H9 (cell line): ENCODE measurements at regions not wholly inside any gene's neighbourhood (a gene's known extent, or its start where the extent isn't known, plus 50 kb on each side); places are given as distances from the start of the nearest gene placed in this dataset.

Experiments
- DNase-seq: peaks from one replicate; pipeline ENCODE4 v3.0.0-alpha.2; 2017
- H2AFZ ChIP-seq: one replicate; pipeline ENCODE4 v1.6.1; 2013; ENCODE audit warnings: mild to moderate bottlenecking, low read length, control low read depth, moderate library complexity
- H2AK5ac ChIP-seq: 2 replicates; pipeline ENCODE4 v1.6.1; 2013; ENCODE audit warnings: low read length, control low read depth, mixed read lengths; ENCODE audit not compliant: insufficient read length
- H2BK120ac ChIP-seq: one replicate; pipeline ENCODE4 v1.6.1; 2013; ENCODE audit warnings: low read depth, mild to moderate bottlenecking, low read length, control low read depth, inconsistent platforms; ENCODE audit not compliant: poor library complexity, severe bottlenecking
- H2BK12ac ChIP-seq: 2 replicates; pipeline ENCODE4 v1.6.1; 2013; ENCODE audit warnings: low read length, control low read depth, mixed read lengths, low read depth; ENCODE audit not compliant: insufficient read length
- H2BK15ac ChIP-seq: 2 replicates; pipeline ENCODE4 v1.6.1; 2013; ENCODE audit warnings: low read depth, low read length, control low read depth
- H2BK20ac ChIP-seq: one replicate; pipeline ENCODE4 v1.6.1; 2013; ENCODE audit warnings: low read depth, mild to moderate bottlenecking, low read length, control low read depth, inconsistent platforms; ENCODE audit not compliant: poor library complexity, severe bottlenecking
- H2BK5ac ChIP-seq: 2 replicates; pipeline ENCODE4 v1.6.1; 2013; ENCODE audit warnings: low read length, control low read depth, mixed read lengths; ENCODE audit not compliant: insufficient read length
- H3K14ac ChIP-seq: 2 replicates; pipeline ENCODE4 v1.6.1; 2013; ENCODE audit warnings: low read length, control low read depth; ENCODE audit not compliant: insufficient read depth
- H3K18ac ChIP-seq: 2 replicates; pipeline ENCODE4 v1.6.1; 2013; ENCODE audit warnings: low read depth, mild to moderate bottlenecking, mixed read lengths, low read length, control low read depth; ENCODE audit not compliant: insufficient read length
- H3K23ac ChIP-seq: 2 replicates; pipeline ENCODE4 v1.6.1; 2013; ENCODE audit warnings: low read length, control low read depth, mixed read lengths, low read depth; ENCODE audit not compliant: insufficient read length
- H3K23me2 ChIP-seq: 2 replicates; pipeline ENCODE4 v1.6.1; 2013; ENCODE audit warnings: low read depth, mild to moderate bottlenecking, mixed read lengths, low read length, control low read depth; ENCODE audit not compliant: insufficient read length, poor library complexity, severe bottlenecking
- H3K27ac ChIP-seq: 2 replicates; pipeline ENCODE4 v1.5.1; 2013; ENCODE audit warnings: low read length, control low read depth, mixed read lengths, low read depth; ENCODE audit not compliant: insufficient read length
- H3K27me3 ChIP-seq: 2 replicates; pipeline ENCODE4 v1.6.1; 2013; ENCODE audit warnings: low read length, control low read depth, inconsistent platforms; ENCODE audit not compliant: insufficient read depth
- H3K4ac ChIP-seq: 2 replicates; pipeline ENCODE4 v1.6.1; 2013; ENCODE audit warnings: low read depth, mild to moderate bottlenecking, control low read depth, inconsistent platforms, low read length, moderate library complexity
- H3K4me1 ChIP-seq: 2 replicates; pipeline ENCODE4 v1.6.1; 2013; ENCODE audit warnings: low read length, control low read depth, inconsistent platforms; ENCODE audit not compliant: insufficient read depth
- H3K4me2 ChIP-seq: 2 replicates; pipeline ENCODE4 v1.6.1; 2013; ENCODE audit warnings: low read length, control low read depth, mixed read lengths; ENCODE audit not compliant: insufficient read length, insufficient read depth
- H3K56ac ChIP-seq: 2 replicates; pipeline ENCODE4 v1.6.1; 2013; ENCODE audit warnings: low read depth, mild to moderate bottlenecking, mixed read lengths, low read length, control low read depth; ENCODE audit not compliant: insufficient read length
- H3K79me1 ChIP-seq: 2 replicates; pipeline ENCODE4 v1.6.1; 2013; ENCODE audit warnings: low read depth, mild to moderate bottlenecking, moderate library complexity, low read length, control low read depth, inconsistent platforms; ENCODE audit not compliant: insufficient read depth, poor library complexity, severe bottlenecking
- H3K79me2 ChIP-seq: 2 replicates; pipeline ENCODE4 v1.6.1; 2013; ENCODE audit warnings: low read length, control low read depth, inconsistent platforms; ENCODE audit not compliant: insufficient read depth
- H3K9ac ChIP-seq: 2 replicates; pipeline ENCODE4 v1.6.1; 2013; ENCODE audit warnings: low read length, control low read depth, mixed read lengths; ENCODE audit not compliant: insufficient read length; ENCODE audit errors: extremely low read depth
- H3K9me3 ChIP-seq: one replicate; pipeline ENCODE4 v1.6.1; 2013; ENCODE audit warnings: low read depth, low read length, inconsistent platforms; ENCODE audit not compliant: control insufficient read depth
- H3T11ph ChIP-seq: one replicate; pipeline ENCODE4 v1.6.1; 2013; ENCODE audit warnings: mild to moderate bottlenecking, low read length, control low read depth, inconsistent platforms
- H4K20me1 ChIP-seq: one replicate; pipeline ENCODE4 v1.6.1; 2013; ENCODE audit not compliant: control insufficient read depth, insufficient read length, insufficient read depth
- H4K5ac ChIP-seq: 2 replicates; pipeline ENCODE4 v1.6.1; 2013; ENCODE audit warnings: low read depth, mild to moderate bottlenecking, mixed read lengths, low read length, control low read depth; ENCODE audit not compliant: insufficient read length
- H4K8ac ChIP-seq: replicated peaks from 2 replicates; pipeline ENCODE4 v1.6.1; 2013; ENCODE audit warnings: low read length, control low read depth, mixed read lengths, low read depth; ENCODE audit not compliant: insufficient read length
- H4K91ac ChIP-seq: 2 replicates; pipeline ENCODE4 v1.6.1; 2013; ENCODE audit warnings: low read depth, mild to moderate bottlenecking, moderate library complexity, mixed read lengths, low read length, control low read depth; ENCODE audit not compliant: insufficient read length
- H3K27ac Mint-ChIP-seq, 3 experiments: 2 replicates in 2 of 3; 3 replicates in 1 of 3; pipeline ENCODE4 v1.8.0; 2020 to 2021; ENCODE audit warnings: mixed read lengths in 3 of 3, mild to moderate bottlenecking in 1 of 3, moderate library complexity in 1 of 3
- H3K27me3 Mint-ChIP-seq: 2 replicates; pipeline ENCODE4 v1.8.0; 2021; ENCODE audit warnings: low read depth, mild to moderate bottlenecking, moderate library complexity, mixed read lengths
- H3K36me3 Mint-ChIP-seq, 3 experiments: 2 replicates in 2 of 3; 3 replicates in 1 of 3; pipeline ENCODE4 v1.8.0; 2020 to 2021; ENCODE audit warnings: low read depth in 3 of 3, mixed read lengths in 3 of 3; ENCODE audit not compliant: insufficient read depth in 1 of 3
- H3K4me1 Mint-ChIP-seq, 2 experiments: 2 replicates each; pipeline ENCODE4 v1.8.0; 2020; ENCODE audit warnings: mixed read lengths in 2 of 2
- H3K4me3 Mint-ChIP-seq, 2 experiments: 2 replicates in 1 of 2; 3 replicates in 1 of 2; pipeline ENCODE4 v1.8.0; 2020 to 2021; ENCODE audit warnings: mild to moderate bottlenecking in 2 of 2, mixed read lengths in 2 of 2, moderate library complexity in 1 of 2
- H3K9me3 Mint-ChIP-seq, 2 experiments: 2 replicates in 1 of 2; 3 replicates in 1 of 2; pipeline ENCODE4 v1.8.0; 2020; ENCODE audit warnings: mild to moderate bottlenecking in 2 of 2, mixed read lengths in 2 of 2, moderate library complexity in 1 of 2
- WGBS: extraction: QIAGEN DNeasy Blood & Tissue Kit; methylation state at CpG from one replicate; pipeline ENCODE4 v1.1.7; 2013; ENCODE audit warnings: missing lambda C conversion rate, low lambda C conversion rate, mixed read lengths; ENCODE audit not compliant: insufficient read length; ENCODE audit errors: extremely low coverage; 5-methylcytosine and 5-hydroxymethylcytosine counted together
- TF ChIP-seq, protein P1 (sequence below): fragments of 200-600 bp; sonication (generic); conservative IDR thresholded peaks from 3 replicates; pipeline ENCODE4 v1.8.0; 2021; ENCODE audit warnings: antibody characterized with exemption, mild to moderate bottlenecking

DNA sequence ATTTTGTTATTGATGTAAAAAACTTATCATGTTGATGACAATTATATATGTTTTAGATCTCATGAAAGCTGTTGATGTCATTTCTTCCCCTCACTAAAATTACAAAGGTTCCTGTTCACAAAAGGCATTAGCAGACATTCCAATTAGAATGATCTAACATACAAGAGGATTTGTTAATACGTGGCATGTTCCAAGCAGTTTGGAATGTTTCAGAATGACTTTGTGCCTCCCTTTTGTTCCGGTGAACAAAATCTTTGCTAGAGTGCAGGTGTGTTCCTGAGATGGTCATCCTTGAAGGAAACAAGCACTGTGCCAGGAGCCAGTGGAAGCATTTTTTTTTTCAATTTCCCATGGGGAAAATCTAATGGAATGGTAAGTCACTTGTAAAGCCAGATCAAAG, 108.0 kb upstream of the KCTD3 start:
- no peak overlapping the region for H2BK20ac ChIP-seq
- H3K27me3 ChIP-seq: no peaks in the 10 kb centered on the region
- no peaks in the 10 kb centered on the region for H4K20me1 ChIP-seq
- no peak overlapping the region for H2AFZ ChIP-seq
- no peak overlapping the region for H3K56ac ChIP-seq
- Mint-ChIP-seq H3K9me3 (no peaks in the 10 kb centered on the region), H3K36me3 (no peaks in the 10 kb centered on the region), H3K27me3 (no peaks in the 10 kb centered on the region), H3K27ac (no peak overlapping the region), H3K4me3 (no peak overlapping the region), H3K4me1 (peaks cover 0 to 7% of the 10 kb centered on the region in 2 experiments; a peak in 2 of 4 replicates)
- H3K4me2 ChIP-seq: no peak overlapping the region
- no peak overlapping the region for H2BK5ac ChIP-seq
- no peak overlapping the region for H4K91ac ChIP-seq
- H3K79me2 ChIP-seq: no peaks in the 10 kb centered on the region
- no peak overlapping the region for H3K9ac ChIP-seq
- H2BK120ac ChIP-seq: no peak overlapping the region
- no peak overlapping the region for H4K8ac ChIP-seq
- H3K18ac ChIP-seq: no peak overlapping the region
- no peaks in the 10 kb centered on the region for H3K9me3 ChIP-seq
- H3K79me1 ChIP-seq: no peaks in the 10 kb centered on the region
- no peak overlapping the region for H4K5ac ChIP-seq
- no peak overlapping the region for H2BK15ac ChIP-seq
- H2BK12ac ChIP-seq: no peak overlapping the region
- no peak overlapping the region for H3T11ph ChIP-seq
- H3K23me2 ChIP-seq: no peaks in the 10 kb centered on the region
- H3K27ac ChIP-seq: no peak overlapping the region
- H3K23ac ChIP-seq: no peak overlapping the region
- DNase-seq: no peak
- no peak overlapping the region for H3K4ac ChIP-seq
- H3K4me1 ChIP-seq: no peaks in the 10 kb centered on the region
- WGBS: no CpG with 5 or more reads among the region's 2 CpGs
- H2AK5ac ChIP-seq: no peak overlapping the region
- no peak overlapping the region for H3K14ac ChIP-seq
- TF ChIP-seq, protein P1, sequence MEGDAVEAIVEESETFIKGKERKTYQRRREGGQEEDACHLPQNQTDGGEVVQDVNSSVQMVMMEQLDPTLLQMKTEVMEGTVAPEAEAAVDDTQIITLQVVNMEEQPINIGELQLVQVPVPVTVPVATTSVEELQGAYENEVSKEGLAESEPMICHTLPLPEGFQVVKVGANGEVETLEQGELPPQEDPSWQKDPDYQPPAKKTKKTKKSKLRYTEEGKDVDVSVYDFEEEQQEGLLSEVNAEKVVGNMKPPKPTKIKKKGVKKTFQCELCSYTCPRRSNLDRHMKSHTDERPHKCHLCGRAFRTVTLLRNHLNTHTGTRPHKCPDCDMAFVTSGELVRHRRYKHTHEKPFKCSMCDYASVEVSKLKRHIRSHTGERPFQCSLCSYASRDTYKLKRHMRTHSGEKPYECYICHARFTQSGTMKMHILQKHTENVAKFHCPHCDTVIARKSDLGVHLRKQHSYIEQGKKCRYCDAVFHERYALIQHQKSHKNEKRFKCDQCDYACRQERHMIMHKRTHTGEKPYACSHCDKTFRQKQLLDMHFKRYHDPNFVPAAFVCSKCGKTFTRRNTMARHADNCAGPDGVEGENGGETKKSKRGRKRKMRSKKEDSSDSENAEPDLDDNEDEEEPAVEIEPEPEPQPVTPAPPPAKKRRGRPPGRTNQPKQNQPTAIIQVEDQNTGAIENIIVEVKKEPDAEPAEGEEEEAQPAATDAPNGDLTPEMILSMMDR: no peak
